HG02943 (cell line): ENCODE measurements at regions not wholly inside any gene's neighbourhood (a gene's known extent, or its start where the extent isn't known, plus 50 kb on each side); places are given as distances from the start of the nearest gene placed in this dataset.
A peak's percentile ranks its signal among the peaks of the same experiment; 100 is the strongest.

ENCODE experiments used
- ATAC-seq: cut with Tn5 transposase; IDR thresholded peaks from one replicate; pipeline ENCODE4 v1.9.1; 2021; ENCODE audit warnings: mild to moderate bottlenecking, low read depth, moderate library complexity; ENCODE audit not compliant: unreplicated experiment

DNA sequence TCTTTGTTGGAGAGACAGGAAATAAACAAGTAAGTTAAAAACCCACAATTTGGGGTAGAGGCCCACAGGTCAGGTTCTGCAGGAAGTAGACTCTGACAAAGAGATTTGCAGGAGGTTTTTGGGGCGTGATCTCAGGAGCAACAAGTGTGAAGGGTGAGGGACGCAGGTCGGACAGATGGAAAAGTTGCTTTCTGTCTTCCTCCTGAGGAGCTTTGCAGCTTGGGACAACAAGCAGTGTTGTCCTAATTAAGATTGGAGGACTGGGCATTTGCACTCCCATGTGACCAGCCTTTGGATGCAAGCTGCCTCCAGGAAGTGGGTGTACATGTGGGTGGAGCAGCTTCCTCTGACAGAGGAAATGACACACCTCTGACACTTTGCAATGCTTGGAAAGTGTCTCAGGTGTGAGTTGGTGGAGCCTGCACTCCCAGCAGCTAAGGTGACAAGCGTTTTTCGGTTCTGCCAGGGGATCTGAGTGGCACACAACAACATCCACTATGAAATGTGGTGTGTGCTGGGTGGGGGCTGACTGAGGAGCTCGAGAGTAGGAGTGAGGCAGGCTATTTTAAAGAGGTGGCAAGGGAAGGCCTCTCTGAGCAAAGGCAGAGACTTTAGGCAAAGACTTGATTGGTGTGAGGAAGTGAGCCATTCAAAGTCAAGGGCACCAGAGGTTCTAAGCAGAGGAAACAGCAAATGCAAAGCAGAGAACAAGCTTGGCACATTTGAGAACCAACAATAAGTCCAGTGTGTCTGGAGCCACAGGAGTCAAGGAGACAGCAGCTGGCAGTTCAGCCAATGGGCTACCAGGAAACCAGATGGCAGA lies 339.8 kb upstream of the GATB start:
- ATAC-seq, result peak; percentile 51

DNA sequence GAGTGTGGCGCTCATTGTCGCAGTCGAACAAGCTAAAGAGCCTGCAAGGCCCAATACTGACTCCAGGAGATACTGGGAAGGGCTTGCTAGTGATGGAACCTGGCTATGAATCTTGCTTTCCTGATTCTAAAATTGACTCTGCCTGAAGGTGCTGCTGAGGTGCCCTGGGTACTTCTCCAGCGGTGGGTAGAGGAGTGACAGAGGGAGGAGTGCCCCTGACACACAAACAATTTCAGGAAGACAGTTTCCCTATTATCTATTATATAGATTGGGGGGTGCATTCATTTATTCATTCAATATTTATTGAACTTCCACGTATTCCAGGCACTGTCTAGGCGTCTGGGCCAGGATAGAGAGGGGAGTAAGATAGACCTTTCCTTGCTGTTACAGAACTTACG lies 339.2 kb upstream of the GATB start:
- ATAC-seq, result no peak

DNA sequence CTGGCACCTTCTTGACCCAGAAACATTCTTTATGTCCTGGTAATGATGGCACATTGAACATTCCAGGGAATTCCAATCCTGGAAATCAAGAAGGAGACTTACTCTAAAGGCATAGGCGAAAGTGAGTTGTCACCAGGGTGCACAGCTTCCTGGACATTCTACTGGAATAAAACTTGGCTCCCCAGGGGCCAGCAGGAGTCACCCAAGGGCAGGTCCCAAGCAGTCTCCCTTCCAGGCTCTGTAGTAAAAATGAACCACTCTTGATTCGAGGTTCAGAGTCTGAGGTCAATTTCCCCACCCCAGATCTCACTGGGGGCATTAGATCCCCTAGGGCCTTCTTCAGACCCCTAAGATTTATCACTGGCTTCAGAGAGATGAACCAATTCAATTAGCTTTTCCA lies 338.7 kb upstream of the GATB start:
- ATAC-seq, result no peak

DNA sequence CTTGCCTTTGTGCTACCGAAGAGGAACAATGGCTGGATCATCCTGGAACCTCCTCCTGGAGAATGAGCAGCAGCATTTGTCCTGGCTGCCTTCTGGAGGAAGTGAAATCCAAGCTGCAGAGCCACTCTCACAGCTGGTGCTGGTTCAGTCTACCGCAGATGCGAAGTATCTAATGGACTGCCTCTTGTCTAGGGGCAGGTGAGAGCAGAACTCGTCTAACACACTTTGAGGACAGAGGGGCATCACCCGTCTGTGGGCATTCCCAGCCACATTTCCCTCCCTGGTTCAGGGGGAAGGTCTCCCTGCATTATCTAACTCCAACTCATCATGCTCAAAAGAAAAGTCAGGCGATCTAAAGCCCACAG lies 338.2 kb upstream of the GATB start:
- ATAC-seq, result no peak

DNA sequence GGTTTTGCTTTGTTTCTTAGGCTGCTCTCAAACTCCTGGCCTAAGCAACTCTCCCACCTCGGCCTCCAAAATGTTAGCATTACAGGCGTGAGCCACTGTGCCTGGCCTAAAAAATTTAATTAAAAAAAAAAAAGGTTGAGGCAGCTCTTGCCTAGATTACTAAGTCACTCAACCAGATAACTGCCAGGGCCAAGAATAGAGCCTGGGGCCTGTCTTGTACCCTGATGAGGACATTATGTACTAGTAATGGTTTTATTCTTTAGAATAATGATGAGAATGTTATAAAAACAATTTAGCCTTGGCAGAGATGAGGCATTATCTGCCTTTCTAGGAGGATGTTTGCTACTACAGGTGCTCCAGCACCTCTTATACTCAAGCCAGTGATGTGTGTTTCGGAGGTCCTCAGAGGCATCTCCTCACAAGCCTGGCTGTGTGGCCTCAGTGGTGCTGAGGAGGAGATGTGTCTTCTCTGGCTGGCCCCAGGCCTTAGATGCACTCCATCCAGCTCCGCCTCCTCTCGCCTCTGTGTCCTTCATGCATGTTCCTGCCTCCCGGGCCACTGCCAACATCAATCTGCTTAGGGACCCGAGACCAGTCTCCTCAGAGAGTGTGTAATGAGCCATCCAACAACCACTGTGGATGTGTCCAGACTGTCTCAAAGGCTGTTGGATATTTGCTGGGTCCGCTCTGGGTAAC lies 337.7 kb upstream of the GATB start:
- no peak for ATAC-seq

DNA sequence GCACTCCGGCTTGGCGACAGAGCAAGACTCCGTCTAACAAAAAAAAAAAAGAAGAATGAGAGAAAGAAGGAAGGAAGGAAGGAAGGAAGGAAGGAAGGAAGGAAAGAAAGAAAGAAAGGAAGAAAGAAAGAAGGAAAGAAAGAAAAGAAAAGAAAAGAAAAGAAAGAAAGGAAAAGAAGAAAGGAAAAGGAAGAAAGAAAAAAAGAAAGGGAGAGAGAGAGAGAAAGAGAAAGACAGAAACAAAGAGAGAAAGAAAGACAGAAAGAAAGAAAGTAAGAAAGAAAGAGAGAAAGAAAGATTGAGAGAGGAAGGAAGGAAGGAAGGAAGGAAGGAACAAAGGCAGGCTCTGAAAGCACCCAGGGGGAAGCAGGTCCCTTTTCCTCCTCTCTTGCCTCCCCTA lies 336.6 kb upstream of the GATB start:
- ATAC-seq, result no peak

DNA sequence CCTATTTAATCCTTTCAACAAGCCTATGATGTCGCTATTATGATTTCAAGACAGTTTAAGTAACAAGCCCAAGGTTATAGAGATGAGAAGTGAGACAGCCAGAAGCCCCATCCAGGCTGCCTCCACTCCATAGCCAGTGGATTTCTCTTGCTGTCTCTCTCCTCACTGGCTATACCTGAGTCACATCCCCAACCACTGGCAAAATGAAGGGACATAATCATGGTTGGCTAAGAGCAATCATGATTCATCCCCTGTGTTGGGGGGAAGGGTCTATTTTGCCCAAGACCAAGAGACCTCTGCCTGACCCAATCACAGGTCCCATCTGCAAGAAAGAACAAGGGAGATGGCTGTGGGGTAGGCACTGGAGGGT lies 334.9 kb upstream of the GATB start:
- no peak for ATAC-seq

DNA sequence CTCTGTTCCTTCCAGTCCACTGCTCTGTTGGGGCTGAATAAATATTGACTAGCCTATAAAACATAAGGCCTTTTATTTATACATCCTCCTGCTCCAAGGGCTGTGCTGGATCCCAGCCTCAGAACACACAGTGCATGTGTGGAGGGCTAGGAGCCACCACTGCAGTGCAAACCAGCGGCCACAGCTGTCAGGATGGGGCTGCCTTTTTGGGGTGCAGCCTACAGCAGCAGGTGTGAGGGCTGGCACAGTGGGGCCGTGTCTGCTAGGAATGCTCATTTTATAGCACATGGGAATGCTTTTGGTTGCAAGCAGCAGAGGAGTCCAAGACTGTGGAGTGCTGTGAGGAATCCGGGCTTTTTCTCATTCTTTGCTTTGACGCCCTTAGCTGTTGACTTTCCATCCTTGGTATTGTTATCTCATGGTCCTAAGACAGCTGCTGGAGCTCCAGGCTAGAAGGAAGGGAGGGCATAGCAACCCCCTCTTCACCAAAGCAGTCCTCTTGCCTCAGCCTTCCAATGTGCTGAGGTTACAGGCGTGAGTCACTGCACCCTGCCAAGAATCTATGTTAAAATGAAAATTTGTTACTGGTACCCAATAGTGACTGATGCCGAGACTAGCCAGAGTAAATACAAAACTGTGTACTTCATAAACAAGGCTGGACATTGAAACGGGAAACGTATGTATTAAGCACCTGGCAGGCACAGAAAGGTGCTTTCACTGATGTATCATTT lies 334.3 kb upstream of the GATB start:
- ATAC-seq, result no peak

DNA sequence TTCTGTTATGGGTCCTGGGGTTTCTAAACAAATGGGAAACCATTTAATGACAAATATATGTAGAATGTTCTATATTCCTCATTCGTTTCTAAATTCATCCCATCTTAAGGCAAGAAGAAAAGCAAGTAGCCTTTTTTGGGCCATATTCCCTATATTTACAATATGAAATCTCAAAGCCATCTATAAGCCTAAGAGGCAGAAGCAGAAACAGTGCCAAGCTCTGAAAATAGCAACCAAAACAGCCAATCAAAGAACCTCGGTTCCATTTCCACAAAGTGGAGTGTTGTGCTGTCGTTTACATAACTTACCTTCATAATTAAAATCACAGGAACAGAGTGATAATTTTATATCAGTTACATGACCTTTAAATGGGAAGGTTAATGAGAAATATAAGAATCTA lies 330.6 kb upstream of the GATB start:
- ATAC-seq, result no peak

DNA sequence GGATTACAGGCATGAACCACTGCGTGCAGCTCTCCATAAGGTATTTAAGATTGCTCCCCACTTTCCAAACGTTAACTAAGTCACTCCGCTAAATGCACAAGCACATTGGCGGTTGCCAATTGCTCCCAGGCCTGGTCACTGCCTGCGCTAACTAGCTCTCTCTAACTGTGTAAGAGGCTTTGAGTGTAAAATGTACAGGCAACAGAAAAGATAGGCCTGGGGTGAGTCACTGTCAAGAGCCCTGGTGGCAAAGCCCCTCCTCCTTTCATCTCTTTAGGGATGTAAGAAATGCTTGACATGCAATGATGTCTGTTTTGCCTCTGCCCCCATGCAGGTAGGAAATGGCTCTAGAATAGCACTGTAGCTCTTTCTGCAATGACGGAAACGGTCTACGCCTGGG lies 329.7 kb upstream of the GATB start:
- no peak for ATAC-seq

DNA sequence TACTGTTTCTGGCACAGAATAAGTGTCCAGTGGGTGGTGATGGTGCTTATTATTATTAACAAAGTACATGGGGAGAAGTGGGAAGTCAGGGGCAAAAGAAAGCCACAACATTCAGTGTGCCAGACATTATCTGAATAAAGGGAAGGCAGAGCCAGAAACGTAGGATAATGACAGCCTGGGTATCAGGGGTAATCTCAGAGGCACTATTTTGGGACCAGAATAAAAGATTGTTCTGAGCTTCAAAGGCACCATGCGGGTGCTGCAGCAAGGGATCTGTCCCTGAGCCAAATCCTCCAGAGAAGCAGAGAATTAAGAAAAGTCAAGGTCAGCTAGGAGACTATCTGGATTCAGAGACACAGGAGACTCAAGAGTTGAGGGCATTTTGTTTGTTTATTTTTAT lies 328.8 kb upstream of the GATB start:
- no peak for ATAC-seq

DNA sequence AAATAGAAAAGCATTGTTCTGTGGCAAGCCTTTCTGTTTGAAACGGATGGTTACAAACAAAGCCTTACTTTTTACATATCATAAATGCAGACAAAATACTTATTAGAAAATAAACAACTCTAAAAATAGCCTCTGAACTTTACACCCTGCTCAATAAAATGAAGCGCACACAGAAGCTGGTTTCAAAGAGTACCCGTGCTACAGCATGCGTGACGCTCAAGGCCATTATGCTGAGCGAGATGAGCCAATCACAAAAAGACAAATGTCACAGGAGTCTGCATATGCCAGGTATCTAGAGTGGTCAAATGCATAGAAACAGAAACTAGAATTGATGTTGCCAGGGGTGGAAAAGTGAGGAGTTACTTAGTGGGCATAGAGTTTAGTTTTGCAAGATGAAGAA lies 326.5 kb upstream of the GATB start:
- ATAC-seq, result no peak

DNA sequence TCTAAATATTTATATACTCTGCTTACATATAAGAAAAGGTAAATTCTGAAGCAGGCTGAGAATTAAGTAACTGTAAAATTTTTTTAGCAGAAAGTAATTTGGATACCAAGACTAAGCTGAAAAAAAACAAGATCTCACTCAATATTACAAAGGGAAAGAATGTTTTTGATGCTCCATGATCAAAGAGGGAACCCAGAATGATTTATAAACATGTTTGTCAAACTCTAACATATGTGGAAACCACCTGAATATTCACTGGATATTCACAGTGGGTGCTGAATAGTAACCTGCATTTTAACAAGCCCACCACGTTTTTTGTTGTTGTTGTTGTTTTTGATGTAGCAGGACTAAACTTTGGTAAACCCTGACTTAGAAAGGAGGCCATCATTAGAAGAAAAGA lies 324.9 kb upstream of the GATB start:
- no peak for ATAC-seq

DNA sequence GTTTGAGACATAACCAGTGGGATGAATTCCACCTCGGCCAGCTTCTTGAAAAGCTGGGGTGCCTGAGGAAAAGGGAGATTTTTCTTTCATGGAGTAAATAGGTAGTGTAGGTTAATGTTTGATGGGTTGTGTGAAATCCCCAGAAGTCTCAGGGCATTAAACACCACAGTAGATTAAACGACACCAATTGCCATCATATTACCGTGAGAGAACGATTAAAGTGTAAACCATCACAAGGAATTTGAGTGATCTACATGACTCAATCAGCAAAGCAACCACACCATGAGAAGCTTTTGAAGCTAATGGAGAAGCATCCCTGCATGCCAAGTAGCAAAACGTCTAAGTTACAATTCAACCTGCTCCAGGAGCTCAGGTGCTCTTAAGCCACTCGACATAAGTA lies 322.5 kb upstream of the GATB start:
- no peak for ATAC-seq

DNA sequence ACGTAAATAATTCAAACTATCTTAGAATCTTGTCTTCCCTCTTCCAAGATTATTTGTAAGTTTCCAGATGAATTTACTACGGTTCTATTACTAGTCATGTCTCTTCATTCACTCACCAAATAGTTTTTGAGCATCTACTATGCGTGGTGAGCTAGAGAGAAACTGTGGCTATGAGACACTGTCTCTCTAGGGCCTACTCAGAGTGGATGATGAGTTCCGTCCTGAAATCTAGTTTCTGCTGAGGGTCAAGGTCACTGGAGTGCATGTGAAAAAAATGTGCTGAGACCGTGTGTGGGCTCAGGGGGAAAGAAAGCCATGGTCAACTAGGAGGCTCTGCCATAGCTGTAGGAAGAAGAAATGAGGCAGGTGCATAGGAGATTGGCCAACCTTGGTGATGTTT lies 320.2 kb upstream of the GATB start:
- ATAC-seq, result no peak

DNA sequence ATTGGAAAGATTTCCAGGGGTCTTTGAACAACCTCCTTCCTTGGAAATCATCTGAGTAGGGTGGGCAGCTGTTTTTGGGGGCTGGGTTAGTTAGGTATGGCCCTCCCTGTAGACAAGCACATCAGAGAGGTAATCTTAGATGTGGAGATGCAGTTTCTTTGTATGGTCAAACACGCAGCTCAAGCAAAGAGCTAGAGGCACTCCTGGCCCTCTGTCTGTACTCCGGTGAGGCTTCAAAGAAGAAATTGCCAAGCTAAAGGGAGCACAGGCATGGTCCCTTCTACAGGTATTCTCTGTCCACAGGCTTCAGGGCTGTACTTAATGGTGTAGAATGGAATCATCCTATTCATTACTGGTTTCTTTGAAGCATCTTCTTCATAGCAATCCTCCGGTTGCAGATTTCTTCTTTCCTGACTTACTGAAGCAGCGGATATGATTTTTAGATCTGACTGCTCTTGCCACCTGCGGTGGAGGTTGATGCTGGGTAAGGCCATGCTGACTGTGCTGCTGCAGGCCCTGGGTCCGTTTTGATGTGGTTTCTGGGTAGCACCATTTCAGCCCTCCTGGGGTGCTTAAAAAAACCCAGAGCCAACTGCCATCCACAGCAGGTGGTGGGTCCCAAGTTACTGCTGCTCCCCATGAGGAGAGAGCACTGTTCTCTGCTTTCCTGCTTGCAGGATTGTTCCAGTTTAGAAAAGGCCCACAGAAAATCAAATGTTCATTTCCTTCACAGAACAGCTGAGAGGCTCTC lies 318.9 kb upstream of the GATB start:
- no peak for ATAC-seq

DNA sequence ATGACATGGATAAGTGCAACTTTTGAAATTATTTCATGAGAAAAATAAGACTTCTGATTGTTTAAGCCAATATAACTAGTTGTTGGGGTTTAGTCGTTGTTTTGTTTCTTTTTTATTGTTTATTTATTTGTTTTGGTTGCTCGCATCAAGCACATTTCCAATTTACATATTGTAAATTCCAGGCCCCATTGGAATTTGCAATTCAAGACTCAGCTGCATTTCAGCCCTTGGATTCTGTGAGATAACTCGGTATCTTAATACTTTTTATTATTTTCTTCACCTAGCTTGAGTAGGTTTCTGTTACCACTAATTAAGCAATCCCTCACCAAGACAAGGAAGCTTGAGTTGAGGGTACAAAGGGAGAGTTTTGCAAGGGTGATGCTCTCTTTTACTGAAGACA lies 318.3 kb upstream of the GATB start:
- no peak for ATAC-seq

DNA sequence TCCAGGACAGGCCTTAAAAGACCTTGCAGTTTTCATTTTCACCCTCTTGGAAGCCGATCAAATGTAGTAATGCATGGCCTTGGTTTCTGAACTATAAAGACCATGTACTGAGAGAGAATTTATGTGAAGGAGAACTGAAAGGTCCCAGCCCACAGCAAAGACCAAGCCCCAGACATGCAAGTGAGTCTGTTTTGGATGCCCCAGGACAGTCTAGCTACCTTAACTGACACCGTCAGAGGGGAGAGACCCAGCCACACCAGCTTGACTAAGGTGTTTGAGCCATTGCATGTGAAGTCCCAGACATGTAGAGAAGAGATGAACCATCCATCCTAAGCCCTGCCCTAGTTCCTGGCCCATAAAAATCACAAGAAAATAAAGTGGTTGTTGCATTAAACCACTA lies 316.8 kb upstream of the GATB start:
- no peak for ATAC-seq

DNA sequence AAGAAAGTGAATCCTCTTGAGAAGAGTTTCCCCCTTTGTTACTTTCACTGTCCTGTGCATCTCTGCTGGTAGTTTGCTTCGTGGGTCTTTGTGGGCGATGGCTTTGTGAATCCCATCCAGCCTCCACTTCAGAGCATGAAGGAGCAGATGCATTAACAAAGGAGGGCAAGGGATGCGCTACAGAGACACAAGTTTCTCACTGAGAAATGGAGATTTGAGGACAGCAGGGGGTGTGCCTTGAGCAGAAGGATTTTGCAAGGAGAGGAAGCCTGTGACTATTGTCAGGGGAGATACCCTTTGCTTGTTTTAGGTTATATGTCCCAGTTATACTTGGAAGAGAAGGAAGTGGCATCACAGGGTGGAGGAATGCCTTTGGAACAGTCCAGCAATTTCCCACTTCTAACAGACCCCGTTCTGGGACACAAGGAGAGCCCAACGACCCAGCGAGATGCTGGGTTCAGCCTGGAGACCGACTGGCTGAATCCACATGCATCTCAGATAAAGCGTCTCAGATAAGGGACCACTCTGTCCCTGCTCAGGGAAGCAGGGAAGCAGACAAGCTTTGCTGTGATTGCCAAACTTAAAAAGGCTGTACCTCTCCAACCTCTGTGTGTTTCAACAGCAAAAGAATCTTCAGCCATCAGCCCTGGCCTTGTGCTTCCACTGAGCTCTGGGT lies 314.6 kb upstream of the GATB start:
- no peak for ATAC-seq

DNA sequence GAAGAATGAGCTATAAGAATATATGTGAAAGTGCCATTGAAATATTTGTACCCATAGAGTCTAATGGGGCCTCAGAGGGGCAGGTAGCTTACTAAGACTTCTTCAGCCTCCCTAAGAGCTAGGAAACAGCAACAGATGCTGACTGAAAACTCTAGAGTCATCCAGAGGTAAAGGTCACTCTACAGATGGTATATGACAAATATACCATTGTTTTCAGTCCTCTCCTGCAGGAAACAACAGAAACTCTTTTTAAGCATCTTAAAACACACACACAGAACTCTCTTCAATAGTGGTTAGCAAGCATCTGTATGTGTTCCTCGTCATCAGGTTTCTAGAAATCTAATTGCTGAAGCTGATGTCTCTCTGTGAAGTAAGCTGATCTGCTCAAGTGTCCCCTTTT lies 313.8 kb upstream of the GATB start:
- no peak for ATAC-seq

DNA sequence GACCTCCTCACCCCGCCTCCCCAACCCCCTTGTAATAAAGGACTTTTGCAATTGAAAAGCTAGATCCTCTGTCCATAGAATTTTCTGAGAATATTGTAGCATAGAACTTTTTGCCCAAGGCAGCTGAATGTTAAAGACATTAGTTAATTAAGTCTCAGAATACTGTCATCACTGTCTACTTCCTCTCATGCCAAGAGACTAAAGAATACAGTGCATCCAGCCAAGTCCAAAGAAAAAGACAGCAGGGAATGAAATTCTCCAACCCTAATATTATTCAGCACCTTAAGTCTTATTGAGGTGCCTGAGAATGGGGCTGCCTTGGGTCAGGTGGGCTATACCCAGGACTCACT lies 313.3 kb upstream of the GATB start:
- no peak for ATAC-seq
